Neural cell (in vitro differentiated cells): ENCODE measurements at regions not wholly inside any gene's neighbourhood (a gene's known extent, or its start where the extent isn't known, plus 50 kb on each side); places are given as distances from the start of the nearest gene placed in this dataset.

Experiments used
- H2AFZ ChIP-seq: fragments of 200-600, 300-800 bp; sonication (generic), shearing (Covaris generic); 2 replicates; pipeline ENCODE4 v1.6.0; 2014; ENCODE audit warnings: low read depth, mild to moderate bottlenecking, antibody characterized with exemption, low read length, moderate library complexity
- H3F3A ChIP-seq: fragments of 200-600 bp; shearing (Covaris generic); 2 replicates; pipeline ENCODE4 v1.6.1; 2016; ENCODE audit warnings: mild to moderate bottlenecking, moderate library complexity, mixed read lengths, antibody characterized with exemption, low read length; ENCODE audit not compliant: insufficient read depth, poor library complexity, severe bottlenecking
- H3K27ac ChIP-seq: fragments of 200-600, 300-800 bp; sonication (generic), shearing (Covaris generic); 2 replicates; pipeline ENCODE4 v1.5.1; 2014; ENCODE audit warnings: mild to moderate bottlenecking, low read length, moderate library complexity
- H3K27me3 ChIP-seq: fragments of 300-800, 200-600 bp; sonication (generic), shearing (Covaris generic); 2 replicates; pipeline ENCODE4 v1.6.0; 2014; ENCODE audit warnings: mild to moderate bottlenecking, low read depth, low read length, moderate library complexity; ENCODE audit not compliant: insufficient read depth
- H3K36me3 ChIP-seq: fragments of 300-800, 200-600 bp; sonication (generic), shearing (Covaris generic); 2 replicates; pipeline ENCODE4 v1.5.1; 2014; ENCODE audit warnings: mild to moderate bottlenecking, antibody characterized with exemption, low read length, moderate library complexity; ENCODE audit not compliant: insufficient read depth
- H3K4me2 ChIP-seq: fragments of 300-800, 200-600 bp; sonication (generic), shearing (Covaris generic); 2 replicates; pipeline ENCODE4 v1.6.0; 2014; ENCODE audit warnings: mild to moderate bottlenecking, low read length
- H3K4me3 ChIP-seq: fragments of 300-800, 200-600 bp; sonication (generic), shearing (Covaris generic); 2 replicates; pipeline ENCODE4 v1.5.1; 2014; ENCODE audit warnings: mild to moderate bottlenecking, low read length, moderate library complexity
- H3K79me2 ChIP-seq: fragments of 200-600 bp; shearing (Covaris generic); replicated peaks from 2 replicates; pipeline ENCODE4 v1.6.0; 2014; ENCODE audit warnings: mild to moderate bottlenecking, low read length, moderate library complexity; ENCODE audit not compliant: insufficient read depth
- H3K9ac ChIP-seq: fragments of 300-800, 200-600 bp; sonication (generic), shearing (Covaris generic); 2 replicates; pipeline ENCODE4 v1.6.1; 2016; ENCODE audit warnings: mild to moderate bottlenecking, low read length, mixed read lengths
- H3K9me2 ChIP-seq: fragments of 200-600 bp; shearing (Covaris generic); 2 replicates; pipeline ENCODE4 v1.6.1; 2016; ENCODE audit warnings: mild to moderate bottlenecking, low read length, mixed read lengths; ENCODE audit not compliant: insufficient read depth
- H3K9me3 ChIP-seq: fragments of 200-600, 300-800 bp; sonication (generic), shearing (Covaris generic); 2 replicates; pipeline ENCODE4 v1.6.1; 2016; ENCODE audit warnings: mild to moderate bottlenecking, mixed run types, low read length, moderate library complexity, mixed read lengths
- H4K20me1 ChIP-seq: fragments of 200-600 bp; shearing (Covaris generic); 2 replicates; pipeline ENCODE4 v1.6.1; 2016; ENCODE audit warnings: mild to moderate bottlenecking, mixed run types; ENCODE audit not compliant: insufficient read depth
- EP300 ChIP-seq: fragments of 450-650 bp; conservative IDR thresholded peaks from 2 replicates; pipeline ENCODE4 v1.6.1; 2014; ENCODE audit warnings: antibody characterized with exemption, mild to moderate bottlenecking, moderate library complexity; ENCODE audit not compliant: poor library complexity, severe bottlenecking
- EZH2 ChIP-seq: fragments of 200-600, 300-800 bp; shearing (Covaris generic), sonication (generic); IDR thresholded peaks from 2 replicates; pipeline ENCODE4 v1.6.1; 2014; ENCODE audit warnings: antibody characterized with exemption, low read length, borderline replicate concordance, mild to moderate bottlenecking; ENCODE audit not compliant: insufficient read depth, poor library complexity, severe bottlenecking
- MXI1 ChIP-seq: fragments of 450-650 bp; conservative IDR thresholded peaks from 2 replicates; pipeline ENCODE4 v1.6.1; 2014; ENCODE audit warnings: antibody characterized with exemption, mild to moderate bottlenecking; ENCODE audit not compliant: poor library complexity, severe bottlenecking
- POLR2AphosphoS5 ChIP-seq: IDR thresholded peaks from 2 replicates; pipeline ENCODE4 v1.6.1; 2012
- RAD21 ChIP-seq: fragments of 450-650 bp; conservative IDR thresholded peaks from 2 replicates; pipeline ENCODE4 v1.6.1; 2014; ENCODE audit warnings: antibody characterized with exemption, mild to moderate bottlenecking, moderate library complexity
- SMC3 ChIP-seq: fragments of 450-650 bp; conservative IDR thresholded peaks from 2 replicates; pipeline ENCODE4 v1.6.1; 2014; ENCODE audit warnings: antibody characterized with exemption, mild to moderate bottlenecking, moderate library complexity; ENCODE audit not compliant: poor library complexity
- TAF1 ChIP-seq: IDR thresholded peaks from 2 replicates; pipeline ENCODE4 v1.6.1; 2012; ENCODE audit warnings: low read depth
- TF ChIP-seq, protein P1 (sequence below): fragments of 450-650 bp; IDR thresholded peaks from 2 replicates; pipeline ENCODE4 v1.5.1; 2014; ENCODE audit warnings: antibody characterized with exemption, mild to moderate bottlenecking, moderate library complexity; ENCODE audit not compliant: poor library complexity, severe bottlenecking
- TF ChIP-seq, protein P2 (sequence below): IDR thresholded peaks from 2 replicates; pipeline ENCODE4 v1.6.1; 2012; ENCODE audit warnings: borderline replicate concordance

DNA sequence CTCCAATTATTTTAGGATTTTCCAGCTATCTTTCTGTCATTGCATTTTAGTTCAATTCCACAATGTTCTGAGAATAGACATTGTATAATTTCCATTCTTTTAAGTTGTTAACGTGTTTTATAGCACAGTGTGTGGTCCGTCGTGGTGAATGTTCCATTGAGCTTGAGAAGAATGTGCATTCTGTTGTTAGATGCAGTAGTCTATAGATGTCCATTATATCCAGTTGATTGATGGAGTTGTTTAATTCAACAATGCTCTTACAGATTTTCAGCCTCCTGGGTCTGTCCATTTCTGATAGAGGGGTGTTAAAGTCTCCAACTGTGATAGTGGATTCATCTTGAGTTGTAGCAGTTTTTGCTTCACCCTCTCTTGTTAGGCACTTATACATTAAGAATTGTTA is 1587.7 kb upstream of the NUDT12 start (continued):
- no peak for TF ChIP-seq SMC3

DNA sequence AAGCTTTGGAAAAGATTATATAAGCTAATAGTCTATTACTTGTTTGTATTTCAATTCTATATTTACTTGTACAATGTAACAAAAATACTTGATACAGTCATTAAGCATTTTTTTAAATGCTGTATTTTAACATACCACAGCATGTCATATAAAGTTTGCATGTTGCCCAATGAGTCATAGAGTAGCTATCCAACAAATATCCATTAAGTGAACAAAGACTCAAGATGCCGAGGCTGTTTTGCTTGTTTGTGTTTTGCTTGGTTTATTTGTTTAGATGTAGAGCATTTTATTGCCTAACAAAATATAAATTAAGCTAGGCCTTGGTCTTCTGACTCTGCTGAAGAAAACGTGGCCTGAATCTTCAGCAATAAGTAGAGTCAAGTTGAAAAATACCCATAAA is 1584.3 kb upstream of the NUDT12 start:
- H3F3A ChIP-seq = no peaks in the 10 kb centered on the region
- TF ChIP-seq, protein P1, sequence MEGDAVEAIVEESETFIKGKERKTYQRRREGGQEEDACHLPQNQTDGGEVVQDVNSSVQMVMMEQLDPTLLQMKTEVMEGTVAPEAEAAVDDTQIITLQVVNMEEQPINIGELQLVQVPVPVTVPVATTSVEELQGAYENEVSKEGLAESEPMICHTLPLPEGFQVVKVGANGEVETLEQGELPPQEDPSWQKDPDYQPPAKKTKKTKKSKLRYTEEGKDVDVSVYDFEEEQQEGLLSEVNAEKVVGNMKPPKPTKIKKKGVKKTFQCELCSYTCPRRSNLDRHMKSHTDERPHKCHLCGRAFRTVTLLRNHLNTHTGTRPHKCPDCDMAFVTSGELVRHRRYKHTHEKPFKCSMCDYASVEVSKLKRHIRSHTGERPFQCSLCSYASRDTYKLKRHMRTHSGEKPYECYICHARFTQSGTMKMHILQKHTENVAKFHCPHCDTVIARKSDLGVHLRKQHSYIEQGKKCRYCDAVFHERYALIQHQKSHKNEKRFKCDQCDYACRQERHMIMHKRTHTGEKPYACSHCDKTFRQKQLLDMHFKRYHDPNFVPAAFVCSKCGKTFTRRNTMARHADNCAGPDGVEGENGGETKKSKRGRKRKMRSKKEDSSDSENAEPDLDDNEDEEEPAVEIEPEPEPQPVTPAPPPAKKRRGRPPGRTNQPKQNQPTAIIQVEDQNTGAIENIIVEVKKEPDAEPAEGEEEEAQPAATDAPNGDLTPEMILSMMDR = no peak
- no peak for TF ChIP-seq EZH2
- TF ChIP-seq, protein P2, sequence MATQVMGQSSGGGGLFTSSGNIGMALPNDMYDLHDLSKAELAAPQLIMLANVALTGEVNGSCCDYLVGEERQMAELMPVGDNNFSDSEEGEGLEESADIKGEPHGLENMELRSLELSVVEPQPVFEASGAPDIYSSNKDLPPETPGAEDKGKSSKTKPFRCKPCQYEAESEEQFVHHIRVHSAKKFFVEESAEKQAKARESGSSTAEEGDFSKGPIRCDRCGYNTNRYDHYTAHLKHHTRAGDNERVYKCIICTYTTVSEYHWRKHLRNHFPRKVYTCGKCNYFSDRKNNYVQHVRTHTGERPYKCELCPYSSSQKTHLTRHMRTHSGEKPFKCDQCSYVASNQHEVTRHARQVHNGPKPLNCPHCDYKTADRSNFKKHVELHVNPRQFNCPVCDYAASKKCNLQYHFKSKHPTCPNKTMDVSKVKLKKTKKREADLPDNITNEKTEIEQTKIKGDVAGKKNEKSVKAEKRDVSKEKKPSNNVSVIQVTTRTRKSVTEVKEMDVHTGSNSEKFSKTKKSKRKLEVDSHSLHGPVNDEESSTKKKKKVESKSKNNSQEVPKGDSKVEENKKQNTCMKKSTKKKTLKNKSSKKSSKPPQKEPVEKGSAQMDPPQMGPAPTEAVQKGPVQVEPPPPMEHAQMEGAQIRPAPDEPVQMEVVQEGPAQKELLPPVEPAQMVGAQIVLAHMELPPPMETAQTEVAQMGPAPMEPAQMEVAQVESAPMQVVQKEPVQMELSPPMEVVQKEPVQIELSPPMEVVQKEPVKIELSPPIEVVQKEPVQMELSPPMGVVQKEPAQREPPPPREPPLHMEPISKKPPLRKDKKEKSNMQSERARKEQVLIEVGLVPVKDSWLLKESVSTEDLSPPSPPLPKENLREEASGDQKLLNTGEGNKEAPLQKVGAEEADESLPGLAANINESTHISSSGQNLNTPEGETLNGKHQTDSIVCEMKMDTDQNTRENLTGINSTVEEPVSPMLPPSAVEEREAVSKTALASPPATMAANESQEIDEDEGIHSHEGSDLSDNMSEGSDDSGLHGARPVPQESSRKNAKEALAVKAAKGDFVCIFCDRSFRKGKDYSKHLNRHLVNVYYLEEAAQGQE = no peak
- no peak for TF ChIP-seq TAF1
- TF ChIP-seq POLR2AphosphoS5 = no peak
- TF ChIP-seq RAD21 = no peak
- no peak for TF ChIP-seq EP300
- no peak for TF ChIP-seq SMC3
- no peak overlapping the region for H3K27ac ChIP-seq
- H2AFZ ChIP-seq = no peak overlapping the region
- no peak overlapping the region for H3K4me2 ChIP-seq
- no peaks in the 10 kb centered on the region for H3K36me3 ChIP-seq
- H3K4me3 ChIP-seq = no peak overlapping the region
- H3K9ac ChIP-seq = no peak overlapping the region
- H3K9me2 ChIP-seq = no peaks in the 10 kb centered on the region
- no peaks in the 10 kb centered on the region for H3K27me3 ChIP-seq
- no peaks in the 10 kb centered on the region for H3K79me2 ChIP-seq
- no peaks in the 10 kb centered on the region for H3K9me3 ChIP-seq
- no peaks in the 10 kb centered on the region for H4K20me1 ChIP-seq

DNA sequence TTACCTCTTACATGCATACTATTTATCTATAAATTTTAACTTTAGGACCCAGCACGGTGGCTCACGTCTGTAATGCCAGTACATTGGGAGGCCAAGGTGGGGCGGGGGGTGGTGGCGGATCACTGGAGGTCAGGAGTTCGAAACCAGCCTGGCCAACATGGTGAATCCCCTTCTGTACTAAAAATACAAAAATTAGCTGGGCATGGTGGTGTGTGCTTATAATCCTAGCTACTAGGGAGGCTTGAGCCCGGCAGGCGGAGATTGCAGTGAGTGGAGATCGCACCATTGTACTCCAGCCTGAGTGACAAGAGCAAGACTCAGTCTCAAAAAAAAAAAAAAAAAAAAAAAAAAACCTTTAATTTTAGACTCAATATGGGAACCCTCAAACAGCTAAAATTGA is 1582.6 kb upstream of the NUDT12 start:
- Histone ChIP-seq H3K4me2 (no peak overlapping the region), H4K20me1 (no peaks in the 10 kb centered on the region), H3K9me3 (no peaks in the 10 kb centered on the region), H3K4me3 (no peak overlapping the region), H3K9ac (no peak overlapping the region), H2AFZ (no peak overlapping the region), H3K36me3 (no peaks in the 10 kb centered on the region), H3F3A (no peaks in the 10 kb centered on the region), H3K27ac (no peak overlapping the region), H3K9me2 (no peaks in the 10 kb centered on the region), H3K27me3 (no peaks in the 10 kb centered on the region), H3K79me2 (no peaks in the 10 kb centered on the region)
- TF ChIP-seq EZH2 = no peak
- TF ChIP-seq, protein P2 = no peak
- no peak for TF ChIP-seq POLR2AphosphoS5
- TF ChIP-seq TAF1 = no peak
- no peak for TF ChIP-seq RAD21
- no peak for TF ChIP-seq EP300
- no peak for TF ChIP-seq MXI1
